Endothelial cell of umbilical vein (primary cell): ENCODE measurements at regions not wholly inside any gene's neighbourhood (a gene's known extent, or its start where the extent isn't known, plus 50 kb on each side); places are given as distances from the start of the nearest gene placed in this dataset.

Experiments
- BruUV-seq: library from RNA; stranded (reverse); fragments of 400-500 nt; replicated peaks from 2 replicates; lab custom pipeline; 2021; lab: Mats Ljungman, UMichigan
- CTCF ChIA-PET: fragments of 300-600, 350-600 bp; sonication (Branson Sonifier 250); formaldehyde crosslinking; loops from one replicate; lab custom pipeline; 2021; ENCODE audit warnings: antibody characterized with exemption, inconsistent platforms; lab: Charles Lee
- POLR2A ChIA-PET: fragments of 300-600, 350-600 bp; sonication (Branson Sonifier 250); formaldehyde crosslinking; loops from one replicate; lab custom pipeline; 2021; ENCODE audit warnings: antibody characterized with exemption, inconsistent platforms; lab: Charles Lee
- DNase-seq: peaks from one replicate; pipeline ENCODE4 v3.0.0-alpha.2; 2011; ENCODE audit warnings: low read depth, low spot score
- FAIRE-seq: peaks from 2 replicates; lab custom pipeline; 2011; peaks lifted over from hg19 to GRCh38; lab: Jason Lieb, UNC
- H2AFZ ChIP-seq: 2 replicates; pipeline ENCODE4 v1.6.0; 2012; ENCODE audit warnings: low read depth, low read length, control low read depth, inconsistent platforms
- H3K27ac ChIP-seq: 2 replicates; pipeline ENCODE4 v1.5.1; 2011; ENCODE audit warnings: low read depth, mild to moderate bottlenecking, control low read depth, low read length, moderate library complexity; ENCODE audit not compliant: insufficient read depth
- H3K27me3 ChIP-seq, 2 experiments: 2 replicates each; pipeline versions ENCODE4 v1.6.0 to v1.6.1; 2011; ENCODE audit warnings: low read length in 2 of 2, mixed read lengths in 1 of 2; ENCODE audit not compliant: control insufficient read depth in 2 of 2, insufficient read depth in 2 of 2
- H3K36me3 ChIP-seq, 2 experiments: 2 replicates in 1 of 2; 3 replicates in 1 of 2; pipeline ENCODE4 v1.5.1; 2011; ENCODE audit warnings: low read length in 2 of 2, mild to moderate bottlenecking in 1 of 2, moderate library complexity in 1 of 2; ENCODE audit not compliant: control insufficient read depth in 2 of 2, insufficient read depth in 2 of 2; ENCODE audit errors: extremely low read depth in 1 of 2
- H3K4me1 ChIP-seq: 3 replicates; pipeline ENCODE4 v1.5.1; 2011; ENCODE audit warnings: mild to moderate bottlenecking, low read length; ENCODE audit not compliant: control insufficient read depth, insufficient read depth; ENCODE audit errors: extremely low read depth
- H3K4me2 ChIP-seq: 2 replicates; pipeline ENCODE4 v1.6.1; 2011; ENCODE audit warnings: low read length, control low read depth, mixed read lengths; ENCODE audit not compliant: insufficient read depth
- H3K4me3 ChIP-seq, 3 experiments: fragments of 200-600 bp in 1 of 3; sonication (generic), shearing (Covaris generic) in 1 of 3; replicated peaks in 1 of 3; 2 replicates each; pipeline ENCODE4 v1.5.1; 2011 to 2016; ENCODE audit warnings: control low read depth in 3 of 3, low read length in 3 of 3, mild to moderate bottlenecking in 2 of 3, inconsistent platforms in 1 of 3, low read depth in 1 of 3, moderate library complexity in 1 of 3; ENCODE audit not compliant: insufficient read depth in 1 of 3
- H3K79me2 ChIP-seq: 2 replicates; pipeline ENCODE4 v1.6.0; 2012; ENCODE audit warnings: low read length, inconsistent platforms; ENCODE audit not compliant: control insufficient read depth, insufficient read depth
- H3K9ac ChIP-seq: replicated peaks from 2 replicates; pipeline ENCODE3; 2011; ENCODE audit warnings: low read length, control low read depth; ENCODE audit not compliant: insufficient read depth; ENCODE audit errors: extremely low read depth
- H3K9me1 ChIP-seq: replicated peaks from 3 replicates; pipeline ENCODE4 v1.6.0; 2011; ENCODE audit warnings: mild to moderate bottlenecking, low read length; ENCODE audit not compliant: control insufficient read depth, insufficient read depth; ENCODE audit errors: extremely low read depth
- H3K9me3 ChIP-seq: replicated peaks from 2 replicates; pipeline ENCODE4 v1.5.1; 2012; ENCODE audit warnings: low read length, inconsistent platforms; ENCODE audit not compliant: control insufficient read depth, insufficient read depth
- H4K20me1 ChIP-seq: replicated peaks from 2 replicates; pipeline ENCODE3; 2011; ENCODE audit warnings: mild to moderate bottlenecking, low read length; ENCODE audit not compliant: control insufficient read depth, insufficient read depth; ENCODE audit errors: extremely low read depth
- EZH2 ChIP-seq: IDR thresholded peaks from 2 replicates; pipeline ENCODE4 v1.6.1; 2012; ENCODE audit warnings: borderline replicate concordance, low read depth, mild to moderate bottlenecking, moderate library complexity, low read length, inconsistent platforms; ENCODE audit not compliant: severe bottlenecking
- FOS ChIP-seq: IDR thresholded peaks from 2 replicates; pipeline ENCODE4 v1.6.1; 2011; ENCODE audit warnings: mild to moderate bottlenecking, low read length, moderate library complexity, borderline replicate concordance; ENCODE audit not compliant: insufficient read depth
- GATA2 ChIP-seq: IDR thresholded peaks from 2 replicates; pipeline ENCODE4 v1.7.0; 2011; ENCODE audit warnings: low read depth, mild to moderate bottlenecking, moderate library complexity, mixed read lengths, low read length; ENCODE audit not compliant: insufficient read length, insufficient read depth
- JUN ChIP-seq: IDR thresholded peaks from 2 replicates; pipeline ENCODE4 v1.6.1; 2011; ENCODE audit warnings: borderline replicate concordance, low read depth; ENCODE audit not compliant: insufficient read length, insufficient read depth
- MYC ChIP-seq: IDR thresholded peaks from one replicate; pipeline ENCODE4 v1.6.1; 2011; ENCODE audit warnings: mild to moderate bottlenecking, low read depth, low read length
- POLR2A ChIP-seq: IDR thresholded peaks from 2 replicates; pipeline ENCODE4 v1.6.1; 2012; ENCODE audit warnings: low read depth, mild to moderate bottlenecking, control low read depth, low read length
- POLR2AphosphoS5 ChIP-seq: IDR thresholded peaks from 2 replicates; pipeline ENCODE4 v1.6.1; 2012; ENCODE audit warnings: low read depth, mild to moderate bottlenecking, control low read depth, low read length, moderate library complexity; ENCODE audit not compliant: insufficient read depth
- dilution Hi-C: fragments of 300-500 bp; cut with MboI; formaldehyde crosslinking; loops from one replicate; pipeline ENCODE4 v1.15.0; 2019; ENCODE audit warnings: low sequenced_read_pairs; ENCODE audit not compliant: extremely low pct_ligation_motif_present
- intact Hi-C: fragments of 100-400 bp; cut with micrococcal nuclease; formaldehyde crosslinking; loops from one replicate; pipeline ENCODE4 v1.10.0; 2022
- TF ChIP-seq, protein P1 (sequence below), 2 donors: IDR thresholded peaks; 1 replicate in 1 of 2; 2 replicates in 1 of 2; pipeline ENCODE4 v1.5.1; 2011; ENCODE audit warnings: low read length in 2 of 2, mild to moderate bottlenecking in 2 of 2, moderate library complexity in 2 of 2, control low read depth in 1 of 2, inconsistent platforms in 1 of 2, low read depth in 1 of 2; ENCODE audit not compliant: insufficient read depth in 1 of 2; ENCODE audit errors: extremely low read depth in 1 of 2
- TF ChIP-seq, protein P2 (sequence below): IDR thresholded peaks from 2 replicates; pipeline ENCODE4 v1.6.1; 2011; ENCODE audit not compliant: insufficient read depth, insufficient read length

DNA sequence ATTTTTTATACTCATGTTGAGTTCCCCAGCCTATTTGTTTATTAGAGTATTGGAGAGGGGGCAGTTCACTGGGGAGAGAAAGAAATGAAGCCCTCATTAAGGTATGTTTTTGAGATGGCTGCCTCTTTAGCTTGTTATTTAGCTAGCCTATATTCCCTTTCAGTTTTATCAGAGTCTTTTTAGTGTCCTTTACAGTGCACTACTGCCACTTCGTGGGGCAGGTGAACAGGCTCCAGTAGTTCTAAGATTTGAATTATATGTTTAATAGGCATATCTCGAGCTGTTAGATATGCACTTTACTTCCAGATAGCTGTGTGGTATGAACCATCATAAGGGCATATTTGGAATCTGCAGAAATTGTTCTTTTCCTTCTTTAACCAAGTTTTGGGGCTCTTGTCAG is 482.2 kb downstream of the KDM5D start:
- H3K27ac ChIP-seq, result no peak overlapping the region
- no peaks in the 10 kb centered on the region for H3K9me1 ChIP-seq
- H3K9ac ChIP-seq, result no peak overlapping the region
- H3K9me3 ChIP-seq, result no peaks in the 10 kb centered on the region
- ChIA-PET POLR2A (no interaction called here), CTCF (no interaction called here)
- H3K27me3 ChIP-seq, result no peaks in the 10 kb centered on the region
- no peak overlapping the region for H3K4me3 ChIP-seq
- H3K79me2 ChIP-seq, result no peaks in the 10 kb centered on the region
- no peak overlapping the region for H3K4me2 ChIP-seq
- TF ChIP-seq MYC, result no peak
- no peak for TF ChIP-seq GATA2
- TF ChIP-seq, protein P1, sequence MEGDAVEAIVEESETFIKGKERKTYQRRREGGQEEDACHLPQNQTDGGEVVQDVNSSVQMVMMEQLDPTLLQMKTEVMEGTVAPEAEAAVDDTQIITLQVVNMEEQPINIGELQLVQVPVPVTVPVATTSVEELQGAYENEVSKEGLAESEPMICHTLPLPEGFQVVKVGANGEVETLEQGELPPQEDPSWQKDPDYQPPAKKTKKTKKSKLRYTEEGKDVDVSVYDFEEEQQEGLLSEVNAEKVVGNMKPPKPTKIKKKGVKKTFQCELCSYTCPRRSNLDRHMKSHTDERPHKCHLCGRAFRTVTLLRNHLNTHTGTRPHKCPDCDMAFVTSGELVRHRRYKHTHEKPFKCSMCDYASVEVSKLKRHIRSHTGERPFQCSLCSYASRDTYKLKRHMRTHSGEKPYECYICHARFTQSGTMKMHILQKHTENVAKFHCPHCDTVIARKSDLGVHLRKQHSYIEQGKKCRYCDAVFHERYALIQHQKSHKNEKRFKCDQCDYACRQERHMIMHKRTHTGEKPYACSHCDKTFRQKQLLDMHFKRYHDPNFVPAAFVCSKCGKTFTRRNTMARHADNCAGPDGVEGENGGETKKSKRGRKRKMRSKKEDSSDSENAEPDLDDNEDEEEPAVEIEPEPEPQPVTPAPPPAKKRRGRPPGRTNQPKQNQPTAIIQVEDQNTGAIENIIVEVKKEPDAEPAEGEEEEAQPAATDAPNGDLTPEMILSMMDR (IDR thresholded peaks at IDR 0.05; ENCODE audit: extremely low read depth in 1 of 2, insufficient read depth in 1 of 2, low read depth in 1 of 2, low read length in 2 of 2), result no peak
- no peak for TF ChIP-seq FOS
- no peak for TF ChIP-seq POLR2AphosphoS5
- TF ChIP-seq, protein P2, sequence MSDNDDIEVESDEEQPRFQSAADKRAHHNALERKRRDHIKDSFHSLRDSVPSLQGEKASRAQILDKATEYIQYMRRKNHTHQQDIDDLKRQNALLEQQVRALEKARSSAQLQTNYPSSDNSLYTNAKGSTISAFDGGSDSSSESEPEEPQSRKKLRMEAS, result no peak
- no peak for TF ChIP-seq JUN
- no peak for TF ChIP-seq EZH2
- TF ChIP-seq POLR2A, result no peak
- no peaks in the 10 kb centered on the region for H4K20me1 ChIP-seq
- no peak for DNase-seq
- BruUV-seq, result no TSS peak
- no peak for FAIRE-seq
- no peaks in the 10 kb centered on the region for H3K4me1 ChIP-seq
- dilution Hi-C loops (no loop called here), intact Hi-C loops (no loop called here)
- H3K36me3 ChIP-seq, result no peaks in the 10 kb centered on the region
- H2AFZ ChIP-seq, result no peak overlapping the region
